Inflammatory macrophage treated with lipopolysaccharide for 4 hours (primary cell): ENCODE measurements at regions not wholly inside any gene's neighbourhood (a gene's known extent, or its start where the extent isn't known, plus 50 kb on each side); places are given as distances from the start of the nearest gene placed in this dataset.

Source experiments
- DNase-seq: peaks from one replicate; pipeline ENCODE4 v3.0.0-alpha.2; 2020

DNA sequence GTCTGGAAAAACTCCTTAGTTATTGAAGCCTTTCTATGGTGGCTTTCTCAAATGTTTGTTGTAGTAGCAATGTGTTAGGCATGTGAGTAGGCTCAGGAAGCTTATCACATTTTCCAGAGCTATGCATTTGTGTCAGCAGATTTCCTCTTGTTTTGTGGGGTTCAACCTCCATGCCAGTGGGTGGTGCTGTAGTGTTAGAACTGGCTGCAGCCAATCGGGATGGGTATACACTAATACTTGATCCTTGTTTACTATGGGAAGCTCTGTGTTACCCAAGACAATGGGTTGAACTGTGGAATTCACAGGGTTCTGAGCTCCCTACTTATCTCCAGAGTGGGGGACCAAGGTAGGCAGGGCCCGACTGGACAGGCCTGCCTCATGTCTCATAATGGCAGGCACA lies 348.5 kb upstream of the ADAMTS5 start:
- no peak for DNase-seq

GRCh38 chr21:27314131-27314530 lies 347.2 kb upstream of the ADAMTS5 start:
- DNase-seq = no peak

DNA sequence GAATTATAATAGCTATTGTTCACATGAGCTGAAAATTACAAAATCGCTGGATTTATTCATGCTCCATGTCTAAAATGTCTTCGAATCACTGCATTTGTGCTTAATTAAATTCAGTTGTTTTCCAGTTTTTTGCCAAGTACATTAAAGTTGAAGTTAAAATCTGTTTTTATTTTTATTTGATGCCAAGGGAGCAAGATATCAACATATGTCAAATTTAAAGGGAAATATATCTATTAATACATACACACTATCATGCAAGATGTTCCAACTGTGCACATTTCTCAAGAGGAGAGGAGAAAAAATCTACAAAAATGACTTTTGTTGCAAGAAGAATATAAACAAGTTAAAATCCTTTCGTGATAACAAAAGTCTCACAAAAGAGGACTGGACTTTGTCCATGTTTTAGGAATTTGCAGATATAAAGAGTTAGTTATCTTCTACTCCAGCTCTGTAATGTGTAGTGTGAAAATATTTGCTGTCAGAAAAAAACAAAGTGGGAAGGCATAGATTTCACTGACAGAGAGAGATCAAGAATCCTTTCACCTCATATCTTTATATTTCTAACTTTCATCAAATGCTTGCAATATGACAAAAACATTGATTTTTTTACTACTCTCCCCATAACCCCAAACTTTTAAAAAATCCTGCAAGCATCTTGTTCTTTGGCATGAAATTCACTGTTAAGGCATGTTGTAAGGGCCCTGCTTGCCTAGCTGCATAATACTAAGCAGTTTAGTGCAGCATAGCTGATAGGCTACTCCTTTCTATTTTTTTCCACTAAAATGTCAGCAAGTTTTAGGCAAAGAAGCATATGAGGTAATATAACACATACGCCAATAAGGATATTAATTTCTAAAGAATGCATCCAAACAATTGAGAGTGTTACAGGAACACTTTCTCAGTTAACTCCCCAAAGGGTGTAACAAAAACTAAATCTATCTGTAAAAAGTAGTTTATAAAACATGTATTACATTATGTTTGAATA lies 340.2 kb upstream of the ADAMTS5 start:
- DNase-seq = no peak

DNA sequence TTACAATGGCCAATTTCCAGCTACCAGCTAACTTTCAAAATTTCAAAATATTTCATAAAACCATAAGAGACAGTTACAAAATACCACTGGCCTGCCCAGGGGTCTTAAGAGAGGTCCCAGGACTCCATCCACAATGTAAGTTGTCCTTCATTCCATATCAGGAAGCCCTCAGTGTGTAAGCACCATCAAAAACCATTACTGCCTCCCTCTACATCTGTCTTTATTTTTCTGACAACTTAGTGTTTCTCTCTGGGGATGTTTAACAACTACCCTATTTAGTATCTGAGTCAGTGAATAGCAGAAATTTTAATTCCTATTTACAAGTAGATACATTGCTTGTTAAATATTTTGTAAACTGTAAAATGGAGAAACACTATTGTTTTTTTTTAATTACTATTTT lies 339.3 kb upstream of the ADAMTS5 start:
- no peak for DNase-seq

GRCh38 chr21:27301220-27301619 lies 334.3 kb upstream of the ADAMTS5 start:
- no peak for DNase-seq

DNA sequence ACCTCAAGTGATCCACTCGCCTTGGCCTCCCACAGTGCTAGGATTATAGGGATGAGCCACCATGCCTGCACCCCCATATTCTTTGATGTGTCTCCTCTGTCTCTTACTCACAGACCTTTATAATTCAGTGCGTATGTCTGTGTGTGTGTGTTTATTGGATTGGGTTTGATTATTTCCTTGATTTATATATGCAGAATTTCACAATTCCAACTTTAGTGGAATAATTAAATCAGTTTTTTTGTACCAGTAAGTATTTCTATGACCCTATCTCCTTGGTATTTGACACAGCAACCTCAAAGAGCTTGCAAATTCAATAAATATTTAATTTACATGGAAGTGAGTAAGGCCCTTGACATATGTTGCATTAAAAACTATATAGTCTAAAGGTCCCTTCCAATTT lies 333.9 kb upstream of the ADAMTS5 start:
- no peak for DNase-seq

DNA sequence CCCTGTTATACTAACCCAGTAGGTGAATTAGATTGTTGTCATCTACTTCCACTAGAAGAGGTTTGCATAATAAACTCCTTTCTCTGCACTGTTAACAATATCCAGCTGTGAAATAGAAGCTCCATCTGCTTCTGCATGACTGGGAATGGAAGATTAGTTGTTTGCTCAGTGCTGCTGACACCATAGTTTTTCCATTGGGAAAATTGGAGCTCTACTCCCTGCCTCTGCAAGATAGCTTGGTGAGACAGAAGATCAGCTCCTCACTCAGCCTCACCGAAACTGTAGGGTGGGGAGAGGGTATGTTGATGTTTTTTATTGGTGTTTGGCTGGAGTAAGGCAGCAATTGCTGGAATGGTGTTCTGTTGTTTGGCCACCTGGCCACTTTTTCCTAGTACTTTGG lies 331.6 kb upstream of the ADAMTS5 start:
- no peak for DNase-seq

DNA sequence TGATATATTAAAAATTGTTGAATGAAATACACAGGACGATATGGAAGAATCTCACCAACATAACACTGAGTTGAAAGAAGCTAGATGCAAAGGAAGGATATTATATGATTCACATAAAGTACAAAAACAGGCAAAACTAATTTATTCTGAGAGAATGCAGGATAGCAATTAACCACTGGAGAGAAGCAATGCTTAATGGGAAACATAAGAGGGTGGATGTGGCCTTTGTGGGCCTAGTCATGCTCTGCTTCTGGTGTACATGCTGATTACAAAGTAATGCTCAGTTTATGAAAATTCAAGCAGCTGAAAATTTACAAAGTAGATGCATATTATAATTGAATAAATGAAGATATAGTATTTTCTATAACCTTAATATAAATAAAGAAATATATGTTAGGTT lies 326.4 kb upstream of the ADAMTS5 start:
- DNase-seq = no peak

DNA sequence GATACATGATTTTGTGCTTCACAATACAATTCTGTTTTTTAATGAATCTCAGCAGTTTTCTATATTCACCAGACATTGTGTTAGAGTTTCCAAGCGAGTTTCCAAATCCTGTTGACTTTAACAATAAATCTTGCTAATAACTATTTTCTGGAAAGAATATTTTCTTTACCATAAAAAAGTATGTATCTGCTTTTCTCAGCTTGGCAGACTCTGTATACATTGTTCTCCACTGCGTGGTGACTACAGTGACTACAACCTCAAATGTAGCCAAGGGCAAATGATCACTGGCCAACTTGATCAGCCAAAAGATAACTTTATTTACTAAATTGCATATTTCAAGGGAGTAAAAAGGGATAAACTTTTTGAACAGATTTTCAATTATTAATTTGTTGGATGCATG lies 325.9 kb upstream of the ADAMTS5 start:
- DNase-seq = no peak

DNA sequence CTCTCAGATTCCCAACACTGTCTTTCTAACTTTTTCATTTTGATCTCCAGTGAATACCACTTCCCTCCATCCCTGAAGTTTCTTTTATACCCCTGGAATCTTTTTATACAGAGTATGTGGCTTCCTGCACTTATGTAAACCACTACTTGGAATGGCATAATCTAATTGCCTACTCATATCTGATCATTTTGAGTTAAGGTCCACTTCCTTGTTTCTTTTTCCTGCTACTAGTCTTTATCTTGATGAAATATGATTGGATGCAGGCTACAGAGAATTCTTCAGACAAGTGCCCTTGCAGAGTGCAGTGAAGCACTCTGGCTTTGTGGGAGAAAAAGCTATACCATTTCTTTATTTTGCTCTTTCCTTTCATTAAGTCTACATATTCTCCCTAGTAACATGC lies 325.3 kb upstream of the ADAMTS5 start:
- DNase-seq = no peak

DNA sequence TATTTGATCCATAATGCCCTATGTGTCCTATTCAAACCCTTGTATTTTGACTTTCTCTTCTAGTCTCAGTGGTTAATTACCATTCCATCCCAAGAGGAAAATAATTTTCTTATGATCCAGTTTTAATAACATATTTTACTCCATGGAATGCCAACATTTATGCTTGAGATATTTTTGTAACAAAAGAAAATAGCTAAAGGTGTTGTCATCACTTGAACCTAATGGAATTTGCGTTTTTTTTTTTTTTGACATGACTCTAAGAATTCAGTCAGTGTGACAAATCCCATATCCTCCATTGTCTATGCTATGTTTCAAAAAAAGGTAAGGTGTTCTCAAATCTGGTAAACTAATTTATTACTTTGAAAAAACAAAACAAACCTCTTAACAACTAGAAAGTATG lies 324.1 kb upstream of the ADAMTS5 start:
- DNase-seq = no peak

GRCh38 chr21:27290028-27290427 lies 323.1 kb upstream of the ADAMTS5 start:
- DNase-seq = no peak

DNA sequence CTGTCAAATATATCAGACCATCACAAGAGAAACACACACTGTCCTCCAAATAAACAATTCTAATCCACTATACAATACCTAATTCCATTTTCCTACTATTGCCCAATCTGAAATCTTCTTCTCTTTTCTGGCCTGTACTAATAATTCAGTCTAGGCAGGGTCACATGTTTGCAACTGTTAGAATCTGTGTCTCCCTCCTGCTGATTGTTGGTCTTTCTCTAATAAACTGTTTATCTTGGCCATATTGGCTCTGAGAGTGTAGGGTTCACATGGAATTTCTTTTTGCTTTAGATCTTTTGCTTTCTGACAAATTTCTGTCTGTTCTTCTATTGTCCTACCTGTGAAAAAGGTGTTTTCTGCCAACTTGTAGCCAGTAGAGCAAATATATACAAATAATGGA lies 319.9 kb upstream of the ADAMTS5 start:
- DNase-seq = no peak

GRCh38 chr21:27277110-27277509 lies 310.2 kb upstream of the ADAMTS5 start:
- no peak for DNase-seq

DNA sequence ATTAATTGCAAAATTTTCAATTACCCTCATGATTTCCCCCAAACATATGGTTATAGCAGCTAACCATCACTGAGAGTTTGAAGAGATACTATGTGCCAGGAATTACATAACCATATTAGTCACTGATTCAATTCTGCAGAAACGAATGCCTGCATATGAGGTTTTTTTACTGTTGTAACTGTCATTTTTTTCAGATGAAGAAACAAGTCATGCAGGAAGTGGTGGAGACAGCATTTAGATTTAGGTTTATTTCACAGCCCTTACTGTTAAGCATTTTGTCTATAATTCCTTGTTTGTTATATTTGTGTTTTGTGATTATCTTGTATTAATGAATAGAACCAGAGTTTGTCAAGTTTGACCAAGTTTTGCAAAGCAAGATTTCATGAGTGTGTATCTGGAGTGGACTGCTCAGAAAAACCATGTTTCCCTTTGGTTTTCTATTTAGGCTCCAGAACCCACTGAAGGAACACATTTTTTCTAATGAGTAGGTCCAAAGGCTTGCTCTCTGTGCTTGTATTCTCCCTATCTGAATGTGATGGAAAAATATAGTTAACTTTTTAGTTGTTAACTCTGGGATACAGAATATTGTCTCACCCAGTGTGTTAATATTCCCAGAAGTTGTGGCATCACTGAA lies 308.5 kb upstream of the ADAMTS5 start:
- peak; percentile 54 for DNase-seq

DNA sequence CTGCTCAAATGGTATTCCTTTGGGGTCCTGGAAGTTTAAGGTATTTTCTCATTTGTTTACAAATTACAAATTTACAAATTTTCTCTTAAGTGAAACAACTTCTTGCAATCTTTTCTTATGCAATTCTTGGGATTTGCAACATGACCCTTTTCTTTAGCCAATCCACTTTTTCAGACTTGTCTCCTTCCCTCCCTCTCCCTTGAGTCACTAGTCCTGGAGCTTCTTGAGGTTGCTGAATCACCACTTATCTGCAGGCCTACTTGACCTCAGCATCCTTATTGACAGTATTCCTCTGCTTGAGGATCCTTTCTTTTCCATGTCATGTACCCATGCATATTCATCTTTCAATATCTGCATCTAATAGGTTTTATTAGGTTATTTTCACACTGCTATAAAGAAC lies 302.8 kb upstream of the ADAMTS5 start:
- peak; percentile 26 for DNase-seq

- DNase-seq = no peak
These were observed 301.4 kb upstream of the ADAMTS5 start for GRCh38 chr21:27268290-27268689.

DNA sequence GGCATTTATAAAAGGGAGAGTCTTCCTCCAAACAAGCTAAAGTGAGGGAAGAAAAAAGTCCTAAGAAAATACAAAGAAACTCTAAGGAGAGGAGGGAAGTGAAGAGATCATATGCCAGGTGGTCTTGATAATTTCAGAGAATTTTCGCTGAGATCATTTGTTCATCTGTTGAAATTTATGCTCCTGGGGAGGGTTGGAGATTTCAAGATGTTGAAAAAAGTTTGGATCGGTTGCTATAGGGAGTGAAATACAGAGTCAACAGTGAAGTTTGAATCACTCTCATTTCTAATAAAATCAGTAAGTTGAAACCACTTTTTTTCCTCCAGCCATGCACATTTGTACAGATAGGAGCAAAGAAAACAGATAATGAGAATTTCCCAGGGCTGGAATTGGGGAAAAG lies 299.1 kb upstream of the ADAMTS5 start:
- no peak for DNase-seq

- DNase-seq = no peak
These were observed 298.6 kb upstream of the ADAMTS5 start for GRCh38 chr21:27265492-27265891.

- DNase-seq = no peak
These were observed 294.8 kb upstream of the ADAMTS5 start for GRCh38 chr21:27261676-27262075.

GRCh38 chr21:27260728-27261127 lies 293.8 kb upstream of the ADAMTS5 start:
- DNase-seq = no peak

GRCh38 chr21:27258742-27259448 lies 292.0 kb upstream of the ADAMTS5 start:
- no peak for DNase-seq

DNA sequence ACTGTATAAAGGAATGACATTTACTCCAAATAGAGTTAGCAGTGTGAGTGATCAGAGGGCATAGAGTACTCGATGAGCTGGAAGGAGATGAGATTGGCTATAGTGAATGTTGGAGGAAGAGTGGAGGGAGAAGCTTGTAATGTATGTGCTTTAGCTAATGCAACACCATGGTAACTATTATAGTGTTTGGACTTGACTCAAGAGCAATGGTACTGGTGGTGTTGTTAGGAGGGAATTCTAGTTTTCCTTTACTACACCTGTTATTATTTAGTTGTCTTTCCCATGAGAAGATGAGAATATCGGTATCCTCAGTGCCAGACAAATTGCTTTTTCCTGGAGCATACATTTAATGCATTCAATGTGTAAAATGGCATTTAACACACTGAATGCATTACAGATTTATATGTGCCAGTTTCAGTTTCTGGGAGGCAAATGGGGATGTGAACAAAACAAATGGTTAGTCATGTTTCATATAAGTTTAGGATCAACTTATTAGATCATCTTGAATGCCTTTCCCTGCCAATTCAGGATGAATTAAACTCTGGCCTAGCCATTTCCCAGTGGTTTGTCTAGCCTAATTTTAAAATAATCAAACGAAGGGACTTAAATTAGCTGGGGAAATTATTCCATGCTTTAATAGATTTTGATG lies 291.1 kb upstream of the ADAMTS5 start:
- no peak for DNase-seq
